GM21447 (cell line): ENCODE measurements at regions not wholly inside any gene's neighbourhood (a gene's known extent, or its start where the extent isn't known, plus 50 kb on each side); places are given as distances from the start of the nearest gene placed in this dataset.

Source experiments
- ATAC-seq: cut with Tn5 transposase; IDR thresholded peaks from one replicate; pipeline ENCODE4 v1.9.1; 2021; ENCODE audit not compliant: unreplicated experiment

- ATAC-seq, result no peak
Observed at GRCh38 chr2:120599656-120600055, 136.0 kb upstream of the GLI2 start.

- ATAC-seq, result no peak
Observed at GRCh38 chr2:120600335-120600734, 135.3 kb upstream of the GLI2 start.

GRCh38 chr2:120600786-120601185, 134.9 kb upstream of the GLI2 start:
- no peak for ATAC-seq

- ATAC-seq, result no peak
Observed at GRCh38 chr2:120601566-120601965, 134.1 kb upstream of the GLI2 start.

GRCh38 chr2:120602251-120602650, 133.4 kb upstream of the GLI2 start:
- ATAC-seq, result no peak

GRCh38 chr2:120604767-120605166, 130.9 kb upstream of the GLI2 start:
- no peak for ATAC-seq

- no peak for ATAC-seq
Observed at GRCh38 chr2:120605231-120605935, 130.3 kb upstream of the GLI2 start.

- no peak for ATAC-seq
Observed at GRCh38 chr2:120606280-120606679, 129.4 kb upstream of the GLI2 start.

- no peak for ATAC-seq
Observed at GRCh38 chr2:120606931-120607330, 128.7 kb upstream of the GLI2 start.

GRCh38 chr2:120607506-120607905, 128.2 kb upstream of the GLI2 start:
- ATAC-seq, result no peak

- no peak for ATAC-seq
Observed at GRCh38 chr2:120607996-120608395, 127.7 kb upstream of the GLI2 start.

- no peak for ATAC-seq
Observed at GRCh38 chr2:120609826-120610395, 125.8 kb upstream of the GLI2 start.

- ATAC-seq, result no peak
Observed at GRCh38 chr2:120611016-120611415, 124.7 kb upstream of the GLI2 start.

- ATAC-seq, result no peak
Observed at GRCh38 chr2:120611961-120612360, 123.7 kb upstream of the GLI2 start.

- no peak for ATAC-seq
Observed at GRCh38 chr2:120612471-120612870, 123.2 kb upstream of the GLI2 start.

GRCh38 chr2:120612931-120613330, 122.7 kb upstream of the GLI2 start:
- no peak for ATAC-seq

- ATAC-seq, result no peak
Observed at GRCh38 chr2:120613742-120614571, 121.7 kb upstream of the GLI2 start.

- ATAC-seq, result no peak
Observed at GRCh38 chr2:120614901-120615300, 120.8 kb upstream of the GLI2 start.

GRCh38 chr2:120616261-120616660, 119.4 kb upstream of the GLI2 start:
- no peak for ATAC-seq

- ATAC-seq, result no peak
Observed at GRCh38 chr2:120617055-120617454, 118.6 kb upstream of the GLI2 start.

- no peak for ATAC-seq
Observed at GRCh38 chr2:120618830-120619229, 116.8 kb upstream of the GLI2 start.

- ATAC-seq, result no peak
Observed at GRCh38 chr2:120619579-120619978, 116.1 kb upstream of the GLI2 start.
